Lower leg skin (tissue), 4 donors: ENCODE measurements at regions not wholly inside any gene's neighbourhood (a gene's known extent, or its start where the extent isn't known, plus 50 kb on each side); places are given as distances from the start of the nearest gene placed in this dataset.

Experiments used
- DNase-seq, 2 donors: peaks; one replicate each; pipeline ENCODE4 v3.0.0-alpha.2; 2019; ENCODE audit warnings: low spot score in 2 of 2
- H3K4me3 ChIP-seq: fragments of 200-600 bp; sonication (generic); 2 replicates; pipeline ENCODE4 v1.5.1; 2017; ENCODE audit warnings: mild to moderate bottlenecking, low read depth; ENCODE audit not compliant: poor library complexity, severe bottlenecking
- POLR2A ChIP-seq, 2 donors: fragments of 450-650 bp; IDR thresholded peaks; one replicate each; pipeline ENCODE4 v1.6.1; 2016 to 2017; ENCODE audit warnings: antibody characterized with exemption in 2 of 2, mild to moderate bottlenecking in 1 of 2, moderate library complexity in 1 of 2
- WGBS, 2 donors: methylation state at CpG; one replicate each; pipeline ENCODE4 v1.1.5; 2018; 5-methylcytosine and 5-hydroxymethylcytosine counted together
- intact Hi-C: fragments of 100-400 bp; cut with DNase I; formaldehyde crosslinking; loops from one replicate; pipeline ENCODE4 v1.15.0; 2023; ENCODE audit warnings: low total_unique reads
- TF ChIP-seq, protein P1 (sequence below), 3 donors: fragments of 450-650 bp; IDR thresholded peaks; one replicate each; pipeline ENCODE4 v1.5.1; 2016; ENCODE audit warnings: antibody characterized with exemption in 3 of 3, mild to moderate bottlenecking in 3 of 3, moderate library complexity in 2 of 3

DNA sequence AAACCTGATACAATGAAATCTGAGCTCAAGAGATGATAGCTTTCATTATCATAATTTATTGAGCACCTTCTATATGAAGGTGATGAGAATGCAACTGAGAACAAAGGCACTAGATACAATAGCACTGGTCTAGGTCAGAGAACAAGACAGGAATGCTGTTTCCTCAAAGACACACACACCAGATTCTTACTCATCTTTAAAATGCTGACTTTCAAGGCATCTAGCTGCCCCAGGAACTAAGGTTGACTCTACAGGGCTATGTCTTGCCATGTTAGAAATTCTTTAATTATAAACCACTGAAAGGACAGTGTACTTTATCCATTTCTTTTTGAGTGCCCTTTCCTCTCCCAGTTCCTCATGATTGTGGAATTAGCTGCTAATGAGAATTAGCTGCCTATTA lies 195.4 kb upstream of the RMST start:
- intact Hi-C loops = no loop called here
- no peak for TF ChIP-seq POLR2A (IDR thresholded peaks at IDR 0.05)
- TF ChIP-seq, protein P1, sequence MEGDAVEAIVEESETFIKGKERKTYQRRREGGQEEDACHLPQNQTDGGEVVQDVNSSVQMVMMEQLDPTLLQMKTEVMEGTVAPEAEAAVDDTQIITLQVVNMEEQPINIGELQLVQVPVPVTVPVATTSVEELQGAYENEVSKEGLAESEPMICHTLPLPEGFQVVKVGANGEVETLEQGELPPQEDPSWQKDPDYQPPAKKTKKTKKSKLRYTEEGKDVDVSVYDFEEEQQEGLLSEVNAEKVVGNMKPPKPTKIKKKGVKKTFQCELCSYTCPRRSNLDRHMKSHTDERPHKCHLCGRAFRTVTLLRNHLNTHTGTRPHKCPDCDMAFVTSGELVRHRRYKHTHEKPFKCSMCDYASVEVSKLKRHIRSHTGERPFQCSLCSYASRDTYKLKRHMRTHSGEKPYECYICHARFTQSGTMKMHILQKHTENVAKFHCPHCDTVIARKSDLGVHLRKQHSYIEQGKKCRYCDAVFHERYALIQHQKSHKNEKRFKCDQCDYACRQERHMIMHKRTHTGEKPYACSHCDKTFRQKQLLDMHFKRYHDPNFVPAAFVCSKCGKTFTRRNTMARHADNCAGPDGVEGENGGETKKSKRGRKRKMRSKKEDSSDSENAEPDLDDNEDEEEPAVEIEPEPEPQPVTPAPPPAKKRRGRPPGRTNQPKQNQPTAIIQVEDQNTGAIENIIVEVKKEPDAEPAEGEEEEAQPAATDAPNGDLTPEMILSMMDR (IDR thresholded peaks at IDR 0.05) = no peak
- H3K4me3 ChIP-seq = no peak overlapping the region

DNA sequence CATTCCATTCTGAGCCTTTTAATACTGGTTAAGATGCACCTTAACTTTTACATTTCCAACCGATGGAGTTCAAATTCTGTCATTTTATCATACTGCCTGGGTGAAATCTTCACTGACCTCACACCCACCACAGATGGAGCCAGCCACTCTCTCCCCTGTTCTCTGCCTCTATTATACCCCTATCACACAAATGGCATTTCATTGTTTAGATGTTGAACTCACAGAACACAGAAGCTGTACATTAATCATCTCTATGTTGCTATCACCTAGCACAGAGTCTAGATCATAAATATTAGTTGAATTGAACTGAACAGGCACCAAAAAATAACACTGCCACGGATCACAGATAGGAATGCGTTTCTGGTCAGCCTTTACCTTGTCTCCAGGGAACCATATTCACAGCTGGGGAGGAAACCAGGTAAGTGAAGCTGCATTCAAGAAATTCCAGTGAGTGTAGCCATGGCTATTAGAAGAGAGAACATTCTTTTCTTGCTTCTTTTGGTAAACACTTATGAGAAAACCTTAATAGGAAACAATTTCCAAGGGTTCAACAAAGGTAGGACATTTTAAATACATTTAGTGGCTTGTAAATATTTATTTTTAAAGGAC lies 194.9 kb upstream of the RMST start:
- H3K4me3 ChIP-seq = no peak overlapping the region
- WGBS, 2 donors = 59 to 61% methylated on average over 3 of the region's 3 CpGs
- intact Hi-C loops = no loop called here
- TF ChIP-seq, protein P1 (IDR thresholded peaks at IDR 0.05) = no peak
- no peak for TF ChIP-seq POLR2A (IDR thresholded peaks at IDR 0.05)
- no peak for DNase-seq

More for the DNA sequence above, 195.4 kb upstream of the RMST start:
- DNase-seq = no peak

- no peak for DNase-seq
- TF ChIP-seq, protein P1 (IDR thresholded peaks at IDR 0.05) = no peak
- TF ChIP-seq POLR2A (IDR thresholded peaks at IDR 0.05) = no peak
- no peak overlapping the region for H3K4me3 ChIP-seq
- intact Hi-C loops = loop anchor here (1.0 kb wide), 1 partner anchor 25 kb away; no protein-coding TSS in a partner anchor
Observed at GRCh38 chr12:97272471-97272870, 190.1 kb upstream of the RMST start.

DNA sequence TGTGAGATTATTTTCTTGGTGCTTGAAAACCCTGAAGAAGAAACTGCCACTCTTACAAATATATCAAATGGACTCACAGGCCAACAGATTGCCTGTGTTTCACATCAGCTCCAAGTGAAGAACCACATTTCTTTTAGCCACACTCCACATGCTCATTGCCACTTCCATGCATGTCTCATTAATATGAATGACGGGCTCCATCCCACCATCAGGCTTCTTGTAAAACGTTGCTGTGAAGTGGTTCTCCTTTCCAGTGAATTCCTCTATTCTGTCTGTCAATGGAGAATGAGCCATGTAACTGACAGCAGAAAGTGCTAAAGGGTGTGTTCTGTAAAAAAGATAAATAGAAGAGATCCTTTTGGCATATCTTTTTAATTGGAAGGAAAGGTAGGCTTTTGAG lies 188.2 kb upstream of the RMST start:
- no peak for DNase-seq
- 46 to 50% methylated on average over 2 of the region's 2 CpGs for WGBS, 2 donors
- intact Hi-C loops = no loop called here
- TF ChIP-seq, protein P1 (IDR thresholded peaks at IDR 0.05) = no peak
- no peak for TF ChIP-seq POLR2A (IDR thresholded peaks at IDR 0.05)
- H3K4me3 ChIP-seq = no peak overlapping the region

- TF ChIP-seq, protein P1 (IDR thresholded peaks at IDR 0.05) = no peak
- no peak for TF ChIP-seq POLR2A (IDR thresholded peaks at IDR 0.05)
- no peak for DNase-seq
- intact Hi-C loops = no loop called here
- 13 to 16% methylated on average over 14 of the region's 14 CpGs for WGBS, 2 donors
- no peak overlapping the region for H3K4me3 ChIP-seq
Observed at GRCh38 chr12:97275256-97275655, 187.3 kb upstream of the RMST start.
